Upper lobe of right lung (tissue), 1 donor: ENCODE measurements at regions not wholly inside any gene's neighbourhood (a gene's known extent, or its start where the extent isn't known, plus 50 kb on each side); places are given as distances from the start of the nearest gene placed in this dataset.

Experiments
- ATAC-seq: fragments of 200-7000 bp; cut with Tn5 transposase; one replicate; pipeline ENCODE4 v1.9.1; 2020; ENCODE audit warnings: mild to moderate bottlenecking, moderate library complexity
- DNase-seq: peaks from one replicate; pipeline ENCODE4 v3.0.0-alpha.2; 2020
- H3K27ac ChIP-seq: fragments of 200-600 bp; one replicate; pipeline ENCODE4 v1.8.0; 2022
- H3K27me3 ChIP-seq: fragments of 200-600 bp; one replicate; pipeline ENCODE4 v1.8.0; 2022; ENCODE audit warnings: mild to moderate bottlenecking
- H3K36me3 ChIP-seq: fragments of 200-600 bp; one replicate; pipeline ENCODE4 v1.8.0; 2022
- H3K4me1 ChIP-seq: fragments of 200-600 bp; one replicate; pipeline ENCODE4 v1.8.0; 2022
- H3K4me3 ChIP-seq: fragments of 200-600 bp; one replicate; pipeline ENCODE4 v1.8.0; 2022; ENCODE audit warnings: mild to moderate bottlenecking
- H3K9me3 ChIP-seq: fragments of 200-600 bp; one replicate; pipeline ENCODE4 v1.8.0; 2022
- CTCF ChIP-seq: fragments of 200-600 bp; IDR thresholded peaks from one replicate; pipeline ENCODE4 v1.8.0; 2022; ENCODE audit warnings: antibody characterized with exemption
- intact Hi-C: fragments of 100-400 bp; cut with DNase I; formaldehyde crosslinking; loops from one replicate; pipeline ENCODE4 v1.11.0; 2022
- donor health status: DM: no; HTN: yes; CAD: no; lungs with severe emphysema.

DNA sequence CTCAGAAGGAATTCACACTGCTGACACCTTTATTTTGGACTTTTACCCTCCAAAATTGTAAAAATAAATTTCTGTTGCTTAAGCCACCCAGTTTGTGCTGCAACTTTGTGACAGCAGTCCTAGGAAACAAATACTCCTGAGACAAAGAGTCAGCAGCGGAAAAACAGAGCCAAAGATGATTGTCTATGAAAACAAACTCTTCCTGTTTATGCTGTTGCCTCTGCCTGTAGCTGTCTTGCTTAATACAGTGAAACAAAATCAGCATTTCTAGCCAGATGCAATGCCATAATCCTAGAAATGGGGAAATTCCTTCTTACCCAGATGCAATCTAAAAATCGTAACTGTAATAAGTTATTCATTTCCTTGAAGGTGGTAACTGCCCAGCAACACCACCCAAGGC, 387.5 kb upstream of the ATP11B start:
- Histone ChIP-seq H3K9me3 (no peaks in the 10 kb centered on the region), H3K27me3 (no peaks in the 10 kb centered on the region), H3K4me3 (no peak overlapping the region), H3K4me1 (no peaks in the 10 kb centered on the region), H3K27ac (no peak overlapping the region), H3K36me3 (no peaks in the 10 kb centered on the region)
- DNase-seq = no peak
- TF ChIP-seq CTCF = no peak
- intact Hi-C loops = no loop called here
- no peak for ATAC-seq

DNA sequence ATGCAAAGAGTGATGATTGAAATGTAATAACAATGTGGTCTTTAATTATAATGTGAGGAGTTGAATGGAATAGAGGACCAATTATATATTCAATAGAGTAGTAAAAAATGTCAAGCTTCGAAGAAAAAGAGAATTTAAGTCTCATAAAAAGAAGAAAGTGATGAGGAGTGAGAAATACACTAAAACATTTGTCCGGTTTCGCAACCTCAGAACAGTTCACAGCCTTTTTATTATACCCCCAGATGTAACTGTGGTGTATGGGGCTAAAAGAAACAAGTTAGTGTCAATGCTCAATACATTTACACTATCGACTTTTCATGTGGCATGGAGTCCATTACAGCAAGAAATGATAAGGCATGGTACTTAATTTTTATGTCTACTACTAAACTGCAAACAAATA, 386.5 kb upstream of the ATP11B start:
- H3K27ac ChIP-seq = no peak overlapping the region
- no peaks in the 10 kb centered on the region for H3K4me1 ChIP-seq
- H3K27me3 ChIP-seq = no peaks in the 10 kb centered on the region
- intact Hi-C loops = no loop called here
- H3K9me3 ChIP-seq = no peaks in the 10 kb centered on the region
- H3K36me3 ChIP-seq = no peaks in the 10 kb centered on the region
- no peak for TF ChIP-seq CTCF
- no peak overlapping the region for H3K4me3 ChIP-seq
- ATAC-seq (no peak), DNase-seq (no peak)

- no peaks in the 10 kb centered on the region for H3K4me1 ChIP-seq
- H3K27ac ChIP-seq = no peak overlapping the region
- H3K9me3 ChIP-seq = no peaks in the 10 kb centered on the region
- TF ChIP-seq CTCF = no peak
- H3K4me3 ChIP-seq = no peak overlapping the region
- intact Hi-C loops = no loop called here
- no peak for ATAC-seq
- H3K36me3 ChIP-seq = no peaks in the 10 kb centered on the region
- no peak for DNase-seq
- no peaks in the 10 kb centered on the region for H3K27me3 ChIP-seq
These were observed 383.3 kb upstream of the ATP11B start for GRCh38 chr3:182410051-182410450.

DNA sequence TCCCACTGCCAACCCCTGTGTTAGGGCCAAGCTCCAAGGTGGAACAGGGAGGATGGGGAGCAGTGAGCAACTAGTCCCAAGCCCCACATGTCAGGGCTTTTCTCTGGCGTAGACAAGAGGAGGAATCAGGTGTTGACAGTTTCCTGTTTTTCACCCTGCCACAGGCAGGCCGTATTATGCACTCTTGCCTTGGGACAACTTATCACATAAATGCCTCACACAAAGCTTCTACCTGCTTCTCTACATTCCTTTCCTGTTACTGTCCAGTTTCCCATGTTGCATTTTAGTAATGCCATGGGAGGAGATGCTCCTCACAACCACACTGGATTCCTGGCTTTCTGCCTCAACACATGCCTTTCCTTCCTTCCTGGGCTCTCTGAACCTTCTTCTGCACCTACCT, 381.2 kb upstream of the ATP11B start:
- TF ChIP-seq CTCF = no peak
- H3K4me1 ChIP-seq = no peaks in the 10 kb centered on the region
- ATAC-seq (no peak), DNase-seq (no peak)
- no peaks in the 10 kb centered on the region for H3K9me3 ChIP-seq
- intact Hi-C loops = no loop called here
- no peak overlapping the region for H3K27ac ChIP-seq
- H3K4me3 ChIP-seq = no peak overlapping the region
- H3K27me3 ChIP-seq = no peaks in the 10 kb centered on the region
- no peaks in the 10 kb centered on the region for H3K36me3 ChIP-seq

- no peaks in the 10 kb centered on the region for H3K27me3 ChIP-seq
- no peaks in the 10 kb centered on the region for H3K36me3 ChIP-seq
- ATAC-seq (no peak), DNase-seq (no peak)
- no peak overlapping the region for H3K27ac ChIP-seq
- no peak overlapping the region for H3K4me3 ChIP-seq
- no peaks in the 10 kb centered on the region for H3K4me1 ChIP-seq
- no peak for TF ChIP-seq CTCF
- intact Hi-C loops = no loop called here
- no peaks in the 10 kb centered on the region for H3K9me3 ChIP-seq
These were observed 380.2 kb upstream of the ATP11B start for GRCh38 chr3:182413061-182413460.

- Histone ChIP-seq H3K36me3 (no peaks in the 10 kb centered on the region), H3K27ac (no peak overlapping the region), H3K9me3 (no peaks in the 10 kb centered on the region), H3K27me3 (no peaks in the 10 kb centered on the region), H3K4me3 (no peak overlapping the region), H3K4me1 (no peaks in the 10 kb centered on the region)
- DNase-seq (no peak), ATAC-seq (no peak)
- no peak for TF ChIP-seq CTCF
- intact Hi-C loops = no loop called here
These were observed 379.6 kb upstream of the ATP11B start for GRCh38 chr3:182413682-182414081.
